Stimulated activated CD4-positive, alpha-beta T cell treated with anti-CD3 and anti-CD28 coated beads, Interleukin-2, amount 100 ng/mL, for 24 hours (primary cell): ENCODE measurements at regions not wholly inside any gene's neighbourhood (a gene's known extent, or its start where the extent isn't known, plus 50 kb on each side); places are given as distances from the start of the nearest gene placed in this dataset.
"Not testable (repeated sequence)": the region's sequence is repeated elsewhere in the genome, so short reads cannot be mapped to it uniquely, and the experiment has no call there.

Source experiments
- DNase-seq, 2 donors: peaks; one replicate each; pipeline ENCODE4 v3.0.0-alpha.2; 2020

GRCh38 chr13:80502359-80502758 is 161.4 kb upstream of the SPRY2 start:
- DNase-seq: no peak

DNA sequence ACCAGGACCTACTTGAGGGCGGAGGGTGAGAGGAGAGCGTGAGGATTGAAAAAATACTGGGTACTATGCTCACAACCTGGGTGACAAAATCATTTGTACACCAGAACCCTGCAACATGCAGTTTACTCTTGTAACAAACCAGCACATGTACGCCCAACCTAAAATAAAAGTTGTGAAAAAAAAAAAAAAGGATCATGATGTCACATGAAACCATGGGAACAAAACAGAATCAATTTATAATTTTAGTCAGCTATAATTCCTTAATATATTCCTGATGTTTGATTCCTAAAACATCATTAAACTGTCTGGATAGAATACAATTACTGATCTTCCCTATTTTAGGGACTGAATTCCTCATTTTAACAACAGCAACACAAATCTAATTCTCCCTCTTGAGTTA is 160.6 kb upstream of the SPRY2 start:
- no peak for DNase-seq

GRCh38 chr13:80499536-80500290 is 158.8 kb upstream of the SPRY2 start:
- DNase-seq: no peak

- no peak for DNase-seq
Observed at GRCh38 chr13:80498433-80498832, 157.5 kb upstream of the SPRY2 start.

DNA sequence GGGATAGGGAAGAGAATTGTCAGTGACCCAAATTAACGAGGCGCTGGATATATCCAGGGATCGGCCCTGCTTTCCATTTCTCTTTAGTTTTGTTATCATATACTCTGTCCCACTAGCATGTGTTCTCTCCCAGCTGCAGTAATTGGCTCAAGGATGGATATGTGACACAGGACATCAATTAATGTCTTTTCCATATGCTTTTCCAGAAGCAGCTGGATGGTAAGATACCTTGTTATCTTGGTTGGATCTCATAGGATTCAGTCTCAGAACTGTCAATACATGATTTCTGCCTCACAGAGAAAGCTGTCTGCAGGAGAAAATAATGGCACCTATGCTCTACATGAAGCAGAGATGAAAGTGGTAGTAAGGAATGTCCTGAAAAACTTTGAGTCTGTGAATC is 157.1 kb upstream of the SPRY2 start:
- no peak for DNase-seq

- no peak for DNase-seq
Observed at GRCh38 chr13:80497439-80497838, 156.5 kb upstream of the SPRY2 start.

DNA sequence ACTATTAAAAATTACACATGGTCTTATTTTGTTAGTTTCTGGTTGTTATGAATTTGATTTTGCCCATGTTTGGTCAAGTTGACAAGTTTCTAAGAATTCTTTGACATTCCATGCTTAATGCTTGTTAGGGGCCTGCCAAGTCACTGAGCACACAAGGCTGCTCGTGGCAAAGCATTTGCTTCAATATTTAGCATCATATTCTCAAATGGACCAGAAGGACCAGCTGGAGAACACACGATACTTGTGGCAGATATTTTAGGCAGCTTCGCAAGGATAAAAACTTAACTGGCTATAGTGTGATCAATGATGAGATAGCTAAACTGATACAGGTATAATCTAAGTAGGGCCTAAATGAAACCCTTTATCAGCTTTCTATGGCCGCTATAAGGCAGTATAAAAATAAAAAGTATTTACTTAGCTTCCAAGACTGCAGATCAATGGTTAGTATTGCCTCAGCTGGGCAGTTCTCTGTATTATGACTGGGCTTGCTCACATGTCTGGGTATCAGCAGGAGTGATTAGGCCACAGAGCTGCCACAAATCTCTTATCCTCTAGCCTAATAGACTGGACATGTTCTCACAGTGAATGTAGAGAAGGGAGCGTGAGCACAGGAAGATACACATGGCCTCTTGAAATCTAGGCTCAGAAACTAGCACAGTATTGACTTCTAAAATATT is 155.9 kb upstream of the SPRY2 start:
- DNase-seq: no peak

DNA sequence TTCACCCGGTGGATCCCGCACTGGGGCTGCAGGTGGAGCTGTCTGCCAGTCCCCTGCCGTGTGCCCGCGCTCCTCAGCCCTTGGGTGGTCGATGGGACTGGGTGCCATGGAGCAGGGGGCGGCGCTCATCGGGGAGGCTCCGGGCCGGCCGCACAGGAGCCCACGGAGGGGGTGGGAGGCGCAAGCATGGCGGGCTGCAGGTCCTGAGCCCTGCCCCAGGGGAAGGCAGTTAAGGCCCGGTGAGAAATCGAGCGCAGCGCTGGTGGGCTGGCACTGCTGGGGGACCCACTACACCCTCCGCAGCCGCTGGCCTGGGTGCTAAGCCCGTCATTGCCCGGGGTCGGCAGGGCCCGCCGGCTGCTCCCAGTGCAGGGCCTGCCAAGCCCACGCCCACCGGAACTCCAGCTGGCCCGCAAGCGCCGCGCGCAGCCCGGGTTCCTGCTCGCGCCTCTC is 149.6 kb upstream of the SPRY2 start:
- not testable (repeated sequence) for DNase-seq

GRCh38 chr13:80486402-80486801 is 145.5 kb upstream of the SPRY2 start:
- no peak for DNase-seq

GRCh38 chr13:80483157-80483556 is 142.2 kb upstream of the SPRY2 start:
- no peak for DNase-seq

DNA sequence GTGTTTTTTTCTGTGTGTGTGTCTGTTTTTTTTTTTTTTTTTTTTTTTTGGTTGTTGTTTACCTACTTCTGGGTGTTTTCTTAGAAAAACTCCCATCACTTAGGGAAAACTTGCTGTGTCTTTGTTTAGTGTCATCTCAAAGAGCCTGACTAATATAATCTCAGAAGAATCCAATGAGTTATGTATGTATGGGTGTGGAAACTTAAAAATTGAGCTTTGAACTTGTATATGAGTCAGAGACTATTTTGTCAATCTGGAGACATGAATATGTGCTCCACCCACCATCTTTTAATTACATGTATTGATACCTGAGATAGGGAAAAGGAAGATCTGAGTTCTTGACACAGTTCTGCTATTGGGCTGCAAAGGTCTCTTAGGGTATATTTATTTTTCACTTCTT is 140.7 kb upstream of the SPRY2 start:
- no peak for DNase-seq

DNA sequence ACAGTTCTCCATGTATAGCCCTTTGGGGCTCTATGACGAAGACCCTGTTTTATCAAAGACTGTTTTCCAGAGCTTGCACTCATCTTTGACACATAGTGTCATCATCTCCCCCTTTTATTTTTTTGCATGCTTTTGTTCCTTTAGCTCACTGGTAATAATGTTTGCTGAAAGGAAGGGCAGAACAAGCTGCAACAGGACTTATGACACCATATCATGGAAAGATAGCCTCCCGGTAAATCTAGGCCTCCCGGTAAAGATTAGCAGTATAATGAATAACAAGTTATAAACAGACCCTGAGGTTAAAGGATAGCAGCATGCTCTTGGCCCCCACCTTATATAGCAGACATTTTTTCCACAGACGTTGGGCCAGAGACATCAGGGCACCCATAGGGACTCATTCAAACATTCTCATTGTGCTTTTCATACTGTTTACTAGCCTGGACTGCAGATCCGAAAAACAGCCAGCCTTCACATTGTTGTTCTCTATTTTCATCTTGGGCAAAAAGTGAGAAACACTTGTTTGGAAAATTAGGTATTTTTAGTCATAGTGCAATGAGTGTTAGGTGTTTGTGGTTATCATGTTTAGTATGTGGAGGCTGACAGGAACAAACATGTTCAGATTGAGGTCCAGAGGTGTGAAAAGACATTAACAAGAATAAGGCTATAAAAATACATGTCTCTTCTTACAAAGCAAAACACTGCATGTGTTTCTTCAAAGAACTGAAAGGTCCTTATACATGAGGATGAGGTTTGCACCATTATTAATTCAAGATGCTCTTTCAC is 136.9 kb upstream of the SPRY2 start:
- DNase-seq: no peak

- no peak for DNase-seq
Observed at GRCh38 chr13:80476953-80477352, 136.0 kb upstream of the SPRY2 start.

DNA sequence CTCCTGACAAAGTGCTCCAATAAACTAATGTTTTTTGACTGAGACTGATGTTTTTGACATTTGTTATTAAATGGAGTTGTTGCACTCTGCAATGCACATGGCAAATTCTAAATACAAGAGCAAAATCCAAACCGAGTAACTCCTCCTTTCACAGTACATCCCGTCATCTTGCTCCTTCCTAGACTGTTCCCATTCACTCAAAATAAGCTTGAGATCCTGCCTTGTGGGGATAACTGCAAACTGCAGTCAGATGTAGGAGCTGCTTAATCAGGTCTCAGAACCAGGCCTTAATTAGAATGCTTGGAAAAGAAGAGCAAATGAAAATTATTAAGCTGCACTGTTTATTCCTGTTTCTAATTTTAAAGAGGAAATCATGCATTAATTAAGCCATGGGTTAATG is 134.8 kb upstream of the SPRY2 start:
- DNase-seq: no peak

DNA sequence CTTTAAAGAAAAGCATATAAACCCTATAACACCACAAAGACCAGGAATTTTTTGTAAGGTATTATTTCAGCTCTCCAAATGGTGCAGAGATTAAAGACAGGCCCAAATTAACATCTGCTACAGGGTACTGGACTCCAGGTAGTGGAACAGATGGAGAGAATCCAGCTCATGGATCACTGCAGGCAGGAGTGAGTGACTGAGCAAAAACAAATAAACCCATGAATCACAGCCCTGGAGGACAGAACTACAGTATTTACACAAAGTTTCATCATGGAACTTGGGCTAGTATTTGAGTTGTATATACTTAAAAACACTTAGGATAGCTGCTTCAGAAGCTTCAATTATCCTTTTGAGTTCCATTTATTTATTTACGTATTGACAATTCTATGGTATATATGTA is 132.8 kb upstream of the SPRY2 start:
- DNase-seq: no peak

- no peak for DNase-seq
Observed at GRCh38 chr13:80469853-80470381, 129.0 kb upstream of the SPRY2 start.

DNA sequence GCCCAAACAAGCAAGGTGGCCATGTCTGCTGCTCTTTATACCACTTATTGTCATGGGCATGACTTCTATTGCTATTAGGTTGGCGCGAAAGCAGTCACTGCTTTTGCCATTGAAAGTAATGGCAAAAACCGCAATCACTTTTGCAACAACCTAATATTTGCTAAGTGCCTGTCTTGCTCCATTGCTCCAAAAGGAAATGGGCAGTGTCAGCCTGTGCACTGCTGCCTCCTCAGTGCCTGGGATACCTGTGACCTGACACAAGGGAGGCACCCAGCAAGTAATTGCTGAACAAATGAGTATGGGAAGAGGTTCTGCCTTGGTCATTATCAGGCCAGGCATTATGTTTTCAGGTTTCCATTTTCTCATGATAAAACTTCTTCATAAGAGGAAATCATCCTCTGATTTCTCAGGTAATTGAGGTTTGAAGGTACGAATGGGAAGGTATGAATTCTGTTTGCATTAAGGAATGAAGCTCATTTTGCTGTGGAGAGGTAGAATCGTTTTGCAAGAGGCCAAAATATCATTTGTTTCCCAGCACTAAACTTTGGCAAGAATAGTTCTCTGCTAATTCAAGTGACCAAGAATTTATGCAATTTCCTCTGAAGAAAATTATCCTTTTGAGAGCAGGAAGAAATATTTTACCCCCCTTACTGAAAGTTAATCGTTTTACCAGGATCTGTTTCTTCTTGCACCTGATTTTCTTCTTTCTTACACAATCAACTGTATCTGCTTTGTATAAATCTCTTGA is 128.4 kb upstream of the SPRY2 start:
- no peak for DNase-seq

- DNase-seq: no peak
Observed at GRCh38 chr13:80465321-80465720, 124.4 kb upstream of the SPRY2 start.

- DNase-seq: no peak
Observed at GRCh38 chr13:80463673-80464352, 122.9 kb upstream of the SPRY2 start.

- no peak for DNase-seq
Observed at GRCh38 chr13:80462567-80462966, 121.6 kb upstream of the SPRY2 start.

DNA sequence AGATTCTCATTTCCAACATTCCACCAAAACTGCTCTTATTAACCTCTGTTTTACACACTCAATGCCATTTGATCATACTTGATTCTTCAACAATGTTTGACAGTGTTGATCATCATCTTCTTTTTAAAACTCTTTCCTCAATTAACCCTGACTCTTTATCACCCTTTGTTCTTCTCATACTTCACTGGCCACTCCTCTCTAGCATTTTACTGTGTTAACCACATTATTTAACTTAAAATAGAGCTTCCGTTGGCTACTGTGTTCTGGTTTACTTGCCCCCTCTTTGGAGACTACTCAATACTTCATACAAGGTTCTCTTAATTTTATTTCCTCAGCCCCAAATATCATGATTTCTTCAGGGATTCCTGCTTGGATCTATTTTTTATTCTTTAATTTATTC is 121.1 kb upstream of the SPRY2 start:
- DNase-seq: no peak

DNA sequence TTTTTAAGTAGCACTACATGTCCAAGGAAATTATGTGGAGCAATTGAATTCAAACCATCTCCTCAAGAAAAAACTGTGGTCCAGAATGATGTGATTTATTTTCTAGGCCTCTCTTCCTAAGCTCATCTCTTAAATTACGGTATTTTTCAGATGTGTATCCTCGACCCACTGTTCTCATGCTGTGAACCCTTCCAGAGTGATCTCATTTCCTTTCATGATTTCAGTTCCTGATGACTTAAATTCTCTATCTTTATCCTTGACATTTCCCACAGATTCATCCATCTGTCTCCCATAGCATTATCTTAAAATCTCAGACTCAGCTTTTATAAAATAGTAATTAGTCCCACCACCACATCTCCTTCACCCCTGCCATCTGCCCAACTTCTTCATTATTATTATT is 117.6 kb upstream of the SPRY2 start:
- no peak for DNase-seq
